GM21576 (cell line): ENCODE measurements at regions not wholly inside any gene's neighbourhood (a gene's known extent, or its start where the extent isn't known, plus 50 kb on each side); places are given as distances from the start of the nearest gene placed in this dataset.
"Not testable (repeated sequence)": the region's sequence is repeated elsewhere in the genome, so short reads cannot be mapped to it uniquely, and the experiment has no call there.

Experiments
- ATAC-seq: cut with Tn5 transposase; IDR thresholded peaks from one replicate; pipeline ENCODE4 v1.9.1; 2021; ENCODE audit warnings: mild to moderate bottlenecking, moderate library complexity; ENCODE audit not compliant: unreplicated experiment

GRCh38 chr7:77484785-77485184, 52.3 kb upstream of the PTPN12 start:
- ATAC-seq, result no peak

GRCh38 chr7:77482015-77482414, 55.1 kb upstream of the PTPN12 start:
- no peak for ATAC-seq

GRCh38 chr7:77481615-77482014, 55.5 kb upstream of the PTPN12 start:
- no peak for ATAC-seq

GRCh38 chr7:77480102-77480627, 56.9 kb upstream of the PTPN12 start:
- ATAC-seq, result not testable (repeated sequence)

GRCh38 chr7:77479536-77480088, 57.5 kb upstream of the PTPN12 start:
- no peak for ATAC-seq

GRCh38 chr7:77476871-77477270, 60.2 kb upstream of the PTPN12 start:
- no peak for ATAC-seq

- ATAC-seq, result no peak
Measured at GRCh38 chr7:77475181-77475580, 59.0 kb upstream of the GSAP start.

GRCh38 chr7:77474756-77475155, 58.6 kb upstream of the GSAP start:
- ATAC-seq, result no peak

- ATAC-seq, result no peak
Measured at GRCh38 chr7:77473229-77474005, 57.3 kb upstream of the GSAP start.

GRCh38 chr7:77469927-77470326, 53.8 kb upstream of the GSAP start:
- ATAC-seq, result no peak

GRCh38 chr7:77467408-77467807, 51.3 kb upstream of the GSAP start:
- no peak for ATAC-seq

GRCh38 chr7:77466450-77466849, 50.3 kb upstream of the GSAP start:
- ATAC-seq, result peak; percentile 39
